ENCODE measurements at regions not wholly inside any gene's neighbourhood (a gene's known extent, or its start where the extent isn't known, plus 50 kb on each side); places are given as distances from the start of the nearest gene placed in this dataset.

- TF ChIP-seq, protein P1, sequence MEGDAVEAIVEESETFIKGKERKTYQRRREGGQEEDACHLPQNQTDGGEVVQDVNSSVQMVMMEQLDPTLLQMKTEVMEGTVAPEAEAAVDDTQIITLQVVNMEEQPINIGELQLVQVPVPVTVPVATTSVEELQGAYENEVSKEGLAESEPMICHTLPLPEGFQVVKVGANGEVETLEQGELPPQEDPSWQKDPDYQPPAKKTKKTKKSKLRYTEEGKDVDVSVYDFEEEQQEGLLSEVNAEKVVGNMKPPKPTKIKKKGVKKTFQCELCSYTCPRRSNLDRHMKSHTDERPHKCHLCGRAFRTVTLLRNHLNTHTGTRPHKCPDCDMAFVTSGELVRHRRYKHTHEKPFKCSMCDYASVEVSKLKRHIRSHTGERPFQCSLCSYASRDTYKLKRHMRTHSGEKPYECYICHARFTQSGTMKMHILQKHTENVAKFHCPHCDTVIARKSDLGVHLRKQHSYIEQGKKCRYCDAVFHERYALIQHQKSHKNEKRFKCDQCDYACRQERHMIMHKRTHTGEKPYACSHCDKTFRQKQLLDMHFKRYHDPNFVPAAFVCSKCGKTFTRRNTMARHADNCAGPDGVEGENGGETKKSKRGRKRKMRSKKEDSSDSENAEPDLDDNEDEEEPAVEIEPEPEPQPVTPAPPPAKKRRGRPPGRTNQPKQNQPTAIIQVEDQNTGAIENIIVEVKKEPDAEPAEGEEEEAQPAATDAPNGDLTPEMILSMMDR (conservative IDR thresholded peaks at IDR 0.05 in 1 of 2, IDR thresholded peaks at IDR 0.05 in 1 of 2; ENCODE audit: low read depth in 1 of 2, low read length in 2 of 2): no peak
- peak; percentile 52 for TF ChIP-seq EZH2 (IDR thresholded peaks at IDR 0.05; ENCODE audit: low read length, missing control alignments)
These were observed 328.2 kb downstream of the SH3GL2 start for GRCh38 chr9:17906841-17907778.
